ENCODE measurements at regions not wholly inside any gene's neighbourhood (a gene's known extent, or its start where the extent isn't known, plus 50 kb on each side); places are given as distances from the start of the nearest gene placed in this dataset.

DNA sequence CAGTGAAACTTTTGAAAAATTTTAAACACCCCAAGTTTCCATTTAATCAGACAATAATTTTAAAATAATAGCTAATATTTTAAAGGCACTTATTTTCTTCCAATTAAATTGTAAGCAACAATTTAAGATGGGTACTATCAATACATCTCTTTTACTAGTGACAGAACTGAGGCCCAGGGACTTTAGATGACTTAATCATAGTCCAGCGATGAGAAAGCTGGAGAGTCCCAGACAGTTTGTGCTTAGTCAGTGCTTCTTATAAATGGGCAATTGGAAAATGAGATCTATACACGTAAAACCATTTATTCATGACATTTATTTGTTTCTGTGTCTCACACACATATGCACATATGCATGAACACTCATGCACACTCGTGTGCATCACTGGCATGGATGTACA, 2063.5 kb downstream of the PCDH9 start:
- Histone ChIP-seq H3K4me1 (ENCODE audit: insufficient read depth, low read length) (no peaks in the 10 kb centered on the region), H3K27ac (ENCODE audit: low read depth in 1 of 2, low read length in 2 of 2) (no peak overlapping the region), H3K27me3 (ENCODE audit: control insufficient read depth in 1 of 2, insufficient read depth in 2 of 2, low read length in 2 of 2) (no peaks in the 10 kb centered on the region), H3K36me3 (ENCODE audit: insufficient read depth, low read length) (no peaks in the 10 kb centered on the region), H3K4me3 (ENCODE audit: low read length) (no peak overlapping the region), H3K9me3 (ENCODE audit: control insufficient read depth in 1 of 2, insufficient read depth in 1 of 2, low read length in 2 of 2) (peaks cover 0 to 5% of the 10 kb centered on the region in 2 experiments)
- ChIA-PET POLR2A (no interaction called here), CTCF (no interaction called here)
- Mint-ChIP-seq H3K27ac (no peak overlapping the region), H3K27me3 (no peaks in the 10 kb centered on the region), H3K4me1 (ENCODE audit: low read depth) (no peaks in the 10 kb centered on the region), H3K9me3 (peaks cover 9% of the 10 kb centered on the region), H3K4me3 (no peak overlapping the region), H3K36me3 (ENCODE audit: low read depth) (no peaks in the 10 kb centered on the region)
- TF ChIP-seq, protein P1, sequence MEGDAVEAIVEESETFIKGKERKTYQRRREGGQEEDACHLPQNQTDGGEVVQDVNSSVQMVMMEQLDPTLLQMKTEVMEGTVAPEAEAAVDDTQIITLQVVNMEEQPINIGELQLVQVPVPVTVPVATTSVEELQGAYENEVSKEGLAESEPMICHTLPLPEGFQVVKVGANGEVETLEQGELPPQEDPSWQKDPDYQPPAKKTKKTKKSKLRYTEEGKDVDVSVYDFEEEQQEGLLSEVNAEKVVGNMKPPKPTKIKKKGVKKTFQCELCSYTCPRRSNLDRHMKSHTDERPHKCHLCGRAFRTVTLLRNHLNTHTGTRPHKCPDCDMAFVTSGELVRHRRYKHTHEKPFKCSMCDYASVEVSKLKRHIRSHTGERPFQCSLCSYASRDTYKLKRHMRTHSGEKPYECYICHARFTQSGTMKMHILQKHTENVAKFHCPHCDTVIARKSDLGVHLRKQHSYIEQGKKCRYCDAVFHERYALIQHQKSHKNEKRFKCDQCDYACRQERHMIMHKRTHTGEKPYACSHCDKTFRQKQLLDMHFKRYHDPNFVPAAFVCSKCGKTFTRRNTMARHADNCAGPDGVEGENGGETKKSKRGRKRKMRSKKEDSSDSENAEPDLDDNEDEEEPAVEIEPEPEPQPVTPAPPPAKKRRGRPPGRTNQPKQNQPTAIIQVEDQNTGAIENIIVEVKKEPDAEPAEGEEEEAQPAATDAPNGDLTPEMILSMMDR (IDR thresholded peaks at IDR 0.05) = no peak
- DNase-seq (no peak), ATAC-seq (ENCODE audit: poor library complexity) (no peak)
- intact Hi-C loops (cut with DNase I, micrococcal nuclease) = no loop called here

DNA sequence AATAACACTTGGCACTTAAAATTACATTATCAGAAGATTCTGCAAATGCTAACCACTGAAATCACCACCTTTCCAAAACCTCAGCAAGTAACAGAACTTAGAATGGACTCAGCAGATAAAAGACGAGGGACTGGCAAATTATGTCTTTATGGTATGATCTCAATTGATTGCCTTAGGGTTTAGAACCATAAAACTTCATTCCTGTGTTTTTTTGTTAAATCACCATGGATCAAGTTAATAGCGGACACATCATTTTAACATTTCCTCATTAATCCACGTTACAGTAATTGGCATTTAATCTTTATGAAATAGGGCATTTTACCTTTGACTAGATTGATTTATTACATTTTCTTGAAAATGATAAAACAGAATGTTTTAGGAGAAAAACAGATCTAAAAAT, 2070.3 kb downstream of the PCDH9 start:
- POLR2A ChIA-PET = no interaction called here
- no peak for DNase-seq
- no peak overlapping the region for H3K4me3 ChIP-seq (ENCODE audit: low read length)
- no peaks in the 10 kb centered on the region for H3K4me1 ChIP-seq (ENCODE audit: insufficient read depth, low read length)
- no peaks in the 10 kb centered on the region for H3K27me3 ChIP-seq (ENCODE audit: control insufficient read depth in 1 of 2, insufficient read depth in 2 of 2, low read length in 2 of 2)
- no peaks in the 10 kb centered on the region for H3K36me3 ChIP-seq (ENCODE audit: insufficient read depth, low read length)
- Mint-ChIP-seq H3K27ac (no peak overlapping the region), H3K4me3 (no peak overlapping the region), H3K4me1 (ENCODE audit: low read depth) (no peaks in the 10 kb centered on the region), H3K36me3 (ENCODE audit: low read depth) (no peaks in the 10 kb centered on the region), H3K9me3 (peaks cover 6% of the 10 kb centered on the region), H3K27me3 (no peaks in the 10 kb centered on the region)
- no peak for ATAC-seq (ENCODE audit: poor library complexity)
- intact Hi-C loops (cut with DNase I, micrococcal nuclease) = no loop called here
- TF ChIP-seq, protein P1 (IDR thresholded peaks at IDR 0.05) = no peak
- H3K9me3 ChIP-seq (ENCODE audit: control insufficient read depth in 1 of 2, insufficient read depth in 1 of 2, low read length in 2 of 2) = peaks cover 0 to 9% of the 10 kb centered on the region in 2 experiments
- CTCF ChIA-PET = no interaction called here
- H3K27ac ChIP-seq (ENCODE audit: low read depth in 1 of 2, low read length in 2 of 2) = no peak overlapping the region

DNA sequence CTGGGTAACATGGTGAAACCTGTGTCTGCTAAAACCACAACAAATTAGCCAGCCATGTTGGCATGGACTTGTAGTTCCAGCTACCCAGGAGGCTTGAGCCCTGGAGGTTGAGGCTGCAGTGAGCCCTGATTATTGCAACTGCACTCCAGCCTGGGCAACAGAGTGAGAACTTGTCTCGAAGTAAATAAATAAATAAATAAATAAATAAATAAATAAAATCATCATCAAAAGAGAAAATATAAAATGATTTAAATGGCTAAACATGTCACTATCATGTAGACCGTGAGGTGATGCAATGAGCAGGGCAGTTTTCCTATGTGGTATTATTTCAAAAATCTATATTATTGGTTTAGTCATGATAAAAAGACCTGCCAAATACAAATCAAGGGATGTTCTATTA, 2074.3 kb downstream of the PCDH9 start:
- no peaks in the 10 kb centered on the region for H3K27me3 ChIP-seq (ENCODE audit: control insufficient read depth in 1 of 2, insufficient read depth in 2 of 2, low read length in 2 of 2)
- Mint-ChIP-seq H3K27ac (no peak overlapping the region), H3K4me1 (ENCODE audit: low read depth) (no peaks in the 10 kb centered on the region), H3K27me3 (no peaks in the 10 kb centered on the region), H3K9me3 (peaks cover 10% of the 10 kb centered on the region), H3K4me3 (no peak overlapping the region), H3K36me3 (ENCODE audit: low read depth) (no peaks in the 10 kb centered on the region)
- intact Hi-C loops (cut with DNase I, micrococcal nuclease) = no loop called here
- ATAC-seq (ENCODE audit: poor library complexity) (no peak), DNase-seq (no peak)
- no peaks in the 10 kb centered on the region for H3K4me1 ChIP-seq (ENCODE audit: insufficient read depth, low read length)
- H3K4me3 ChIP-seq (ENCODE audit: low read length) = no peak overlapping the region
- H3K27ac ChIP-seq (ENCODE audit: low read depth in 1 of 2, low read length in 2 of 2) = no peak overlapping the region
- ChIA-PET CTCF (no interaction called here), POLR2A (no interaction called here)
- peaks cover 0 to 8% of the 10 kb centered on the region in 2 experiments for H3K9me3 ChIP-seq (ENCODE audit: control insufficient read depth in 1 of 2, insufficient read depth in 1 of 2, low read length in 2 of 2)
- H3K36me3 ChIP-seq (ENCODE audit: insufficient read depth, low read length) = no peaks in the 10 kb centered on the region
- TF ChIP-seq, protein P1 (IDR thresholded peaks at IDR 0.05) = no peak
